ENCODE measurements at regions not wholly inside any gene's neighbourhood (a gene's known extent, or its start where the extent isn't known, plus 50 kb on each side); places are given as distances from the start of the nearest gene placed in this dataset.

DNA sequence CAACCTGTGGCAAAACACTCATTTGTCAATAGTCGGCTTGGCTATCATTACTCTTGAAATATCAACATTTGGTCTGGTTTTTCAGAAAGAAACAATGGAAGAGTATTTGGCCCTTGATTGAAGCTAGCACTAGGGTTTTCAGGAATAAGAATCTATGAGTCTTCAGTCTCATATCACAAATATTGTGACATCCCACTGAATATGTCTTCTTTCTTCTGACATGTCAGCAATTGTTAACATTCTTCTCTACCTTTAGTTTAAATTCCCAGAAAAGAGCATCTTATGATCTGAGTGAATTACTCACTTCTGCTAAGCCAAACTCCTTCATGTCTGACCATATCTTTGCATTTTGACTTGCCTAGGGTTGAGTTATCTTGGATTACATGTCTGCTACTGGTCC lies 435.2 kb upstream of the SEMA3D start:
- TF ChIP-seq POLR2AphosphoS5 (IDR thresholded peaks at IDR 0.05) (no peak), EP300 (IDR thresholded peaks at IDR 0.05) (no peak), POLR2A (IDR thresholded peaks at IDR 0.05) (no peak)
- TF ChIP-seq, protein P1, sequence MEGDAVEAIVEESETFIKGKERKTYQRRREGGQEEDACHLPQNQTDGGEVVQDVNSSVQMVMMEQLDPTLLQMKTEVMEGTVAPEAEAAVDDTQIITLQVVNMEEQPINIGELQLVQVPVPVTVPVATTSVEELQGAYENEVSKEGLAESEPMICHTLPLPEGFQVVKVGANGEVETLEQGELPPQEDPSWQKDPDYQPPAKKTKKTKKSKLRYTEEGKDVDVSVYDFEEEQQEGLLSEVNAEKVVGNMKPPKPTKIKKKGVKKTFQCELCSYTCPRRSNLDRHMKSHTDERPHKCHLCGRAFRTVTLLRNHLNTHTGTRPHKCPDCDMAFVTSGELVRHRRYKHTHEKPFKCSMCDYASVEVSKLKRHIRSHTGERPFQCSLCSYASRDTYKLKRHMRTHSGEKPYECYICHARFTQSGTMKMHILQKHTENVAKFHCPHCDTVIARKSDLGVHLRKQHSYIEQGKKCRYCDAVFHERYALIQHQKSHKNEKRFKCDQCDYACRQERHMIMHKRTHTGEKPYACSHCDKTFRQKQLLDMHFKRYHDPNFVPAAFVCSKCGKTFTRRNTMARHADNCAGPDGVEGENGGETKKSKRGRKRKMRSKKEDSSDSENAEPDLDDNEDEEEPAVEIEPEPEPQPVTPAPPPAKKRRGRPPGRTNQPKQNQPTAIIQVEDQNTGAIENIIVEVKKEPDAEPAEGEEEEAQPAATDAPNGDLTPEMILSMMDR (IDR thresholded peaks at IDR 0.05), result no peak
- Histone ChIP-seq H3K36me3 (no peaks in the 10 kb centered on the region), H3K27me3 (no peaks in the 10 kb centered on the region), H3K4me3 (no peak overlapping the region), H3K27ac (no peak overlapping the region), H3K9me3 (peaks cover 0 to 5% (median 0%) of the 10 kb centered on the region in 4 donors), H3K4me1 (no peaks in the 10 kb centered on the region)
- DNase-seq, result no peak
- WGBS, 5 donors, result 55 to 83% (median 58%) methylated on average over 1 of the region's 1 CpG
- intact Hi-C loops (cut with DNase I; ENCODE audit: low total_unique reads), result no loop called here

DNA sequence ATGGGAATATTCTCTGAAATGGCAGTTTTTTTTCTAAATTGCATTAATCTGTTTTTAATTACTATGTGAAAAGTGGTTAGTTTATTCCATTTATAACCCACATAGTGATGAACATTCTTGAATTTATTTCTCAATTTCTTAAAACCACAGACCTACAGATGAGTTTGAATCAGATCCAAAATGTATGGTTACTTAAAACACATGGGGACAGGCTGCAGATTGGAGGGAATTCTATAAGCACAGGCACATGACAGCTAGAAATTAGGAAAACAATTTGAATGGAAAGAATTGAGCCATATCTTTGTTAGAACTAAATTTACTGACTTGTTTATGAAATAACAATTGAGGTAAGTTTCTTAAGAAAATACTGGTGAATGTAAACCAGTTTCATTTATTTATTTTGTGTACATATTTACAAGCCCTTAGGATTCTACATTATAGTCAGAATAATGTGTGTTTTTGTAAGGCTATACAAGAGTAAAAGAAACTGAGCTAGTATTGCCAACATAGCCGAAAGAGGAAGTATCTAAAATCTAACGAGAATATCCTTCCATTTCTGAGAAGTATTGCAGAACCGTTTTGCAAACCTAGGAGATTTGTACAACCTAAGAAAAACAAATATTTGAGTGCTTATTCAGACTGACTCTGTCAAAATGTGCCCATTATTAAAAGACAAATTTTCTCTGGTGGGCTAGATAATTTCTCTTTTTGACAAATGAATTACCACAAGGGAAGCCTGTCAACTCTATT lies 434.3 kb upstream of the SEMA3D start:
- TF ChIP-seq, protein P1 (IDR thresholded peaks at IDR 0.05), result no peak
- TF ChIP-seq POLR2A (IDR thresholded peaks at IDR 0.05), result no peak
- no peak for TF ChIP-seq EP300 (IDR thresholded peaks at IDR 0.05)
- no peak for TF ChIP-seq POLR2AphosphoS5 (IDR thresholded peaks at IDR 0.05)
- DNase-seq, result no peak
- Histone ChIP-seq H3K27ac (no peak overlapping the region), H3K36me3 (no peaks in the 10 kb centered on the region), H3K4me3 (no peak overlapping the region), H3K4me1 (no peaks in the 10 kb centered on the region), H3K27me3 (no peaks in the 10 kb centered on the region), H3K9me3 (peaks cover 0 to 5% (median 0%) of the 10 kb centered on the region in 4 donors)
- intact Hi-C loops (cut with DNase I; ENCODE audit: low total_unique reads), result no loop called here
- WGBS, 5 donors, result 23 to 38% (median 30%) methylated on average over 3 of the region's 3 CpGs

DNA sequence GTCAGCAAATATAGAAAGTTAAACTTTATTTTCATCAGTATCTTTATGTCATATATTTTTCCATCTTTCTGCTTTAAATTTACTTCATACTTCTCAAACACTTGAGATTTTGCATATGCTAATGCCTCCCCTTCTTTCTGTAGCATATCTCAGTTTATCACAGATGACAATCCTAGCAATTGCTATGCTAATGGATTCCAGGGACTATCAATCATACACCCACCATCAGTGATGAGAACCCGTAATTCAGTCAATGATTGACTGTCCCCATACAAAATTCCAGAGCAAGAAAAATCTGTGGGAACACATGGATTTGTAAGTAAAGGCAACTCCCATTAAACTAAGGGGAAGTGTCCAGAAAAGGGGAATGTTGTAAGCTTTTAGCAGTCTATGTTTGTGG lies 432.4 kb upstream of the SEMA3D start:
- H3K27me3 ChIP-seq, result no peaks in the 10 kb centered on the region
- H3K4me3 ChIP-seq, result no peak overlapping the region
- intact Hi-C loops (cut with DNase I; ENCODE audit: low total_unique reads), result no loop called here
- 81 to 100% (median 88%) methylated on average over 1 of the region's 1 CpG for WGBS, 5 donors
- TF ChIP-seq EP300 (IDR thresholded peaks at IDR 0.05), result no peak
- TF ChIP-seq, protein P1 (IDR thresholded peaks at IDR 0.05), result no peak
- no peak for TF ChIP-seq POLR2AphosphoS5 (IDR thresholded peaks at IDR 0.05)
- no peak for TF ChIP-seq POLR2A (IDR thresholded peaks at IDR 0.05)
- DNase-seq, result no peak
- H3K9me3 ChIP-seq, result peaks cover 0 to 15% (median 0%) of the 10 kb centered on the region in 4 donors
- H3K27ac ChIP-seq, result no peak overlapping the region
- H3K4me1 ChIP-seq, result no peaks in the 10 kb centered on the region
- no peaks in the 10 kb centered on the region for H3K36me3 ChIP-seq

DNA sequence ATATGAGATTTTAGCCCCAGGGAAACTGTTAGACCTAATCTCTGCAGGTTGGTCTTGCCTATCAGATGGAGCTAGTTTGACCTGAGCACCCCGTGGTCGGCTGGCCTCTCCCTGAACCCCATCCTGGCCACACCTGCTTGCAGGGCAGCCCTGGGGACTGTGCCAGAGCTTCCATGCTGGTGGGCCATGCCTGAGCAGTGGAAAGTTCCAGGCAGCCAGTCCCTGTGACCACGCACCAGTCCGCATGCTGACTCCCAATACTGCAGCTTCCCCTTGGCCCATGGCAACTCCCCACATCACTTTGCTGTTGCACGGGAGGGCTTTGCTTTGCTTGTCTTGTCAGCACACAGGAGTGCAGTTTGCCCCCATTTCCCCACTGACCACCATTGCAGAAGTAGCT lies 427.8 kb upstream of the SEMA3D start:
- Histone ChIP-seq H3K27ac (no peak overlapping the region), H3K4me1 (no peaks in the 10 kb centered on the region), H3K4me3 (no peak overlapping the region), H3K9me3 (peaks cover 0 to 10% (median 0%) of the 10 kb centered on the region in 4 donors), H3K27me3 (no peaks in the 10 kb centered on the region), H3K36me3 (no peaks in the 10 kb centered on the region)
- no peak for TF ChIP-seq POLR2AphosphoS5 (IDR thresholded peaks at IDR 0.05)
- TF ChIP-seq POLR2A (IDR thresholded peaks at IDR 0.05), result no peak
- TF ChIP-seq, protein P1 (IDR thresholded peaks at IDR 0.05), result no peak
- no peak for TF ChIP-seq EP300 (IDR thresholded peaks at IDR 0.05)
- WGBS, 5 donors, result 91 to 100% (median 94%) methylated on average over 1 to 5 of the region's 5 CpGs
- DNase-seq, result no peak
- intact Hi-C loops (cut with DNase I; ENCODE audit: low total_unique reads), result no loop called here
